ENCODE measurements at regions not wholly inside any gene's neighbourhood (a gene's known extent, or its start where the extent isn't known, plus 50 kb on each side); places are given as distances from the start of the nearest gene placed in this dataset.

- no peak for TF ChIP-seq CTCF (IDR thresholded peaks at IDR 0.05)
- no peaks in the 10 kb centered on the region for H3K4me1 ChIP-seq
- H3K36me3 ChIP-seq, result no peaks in the 10 kb centered on the region
- H3K27me3 ChIP-seq, result no peaks in the 10 kb centered on the region
- no peaks in the 10 kb centered on the region for H3K9me3 ChIP-seq
- intact Hi-C loops (cut with DNase I), result no loop called here
- no peak overlapping the region for H3K27ac ChIP-seq
- no peak overlapping the region for H3K4me3 ChIP-seq
- DNase-seq (ENCODE audit: low spot score in 2 of 2), result no peak
These were observed 343.1 kb upstream of the MAOA start for GRCh38 chrX:43313035-43313434.

- H3K9me3 ChIP-seq, result no peaks in the 10 kb centered on the region
- H3K4me3 ChIP-seq, result no peak overlapping the region
- no peaks in the 10 kb centered on the region for H3K36me3 ChIP-seq
- no peak for DNase-seq (ENCODE audit: low spot score in 2 of 2)
- no peak overlapping the region for H3K27ac ChIP-seq
- intact Hi-C loops (cut with DNase I), result no loop called here
- H3K27me3 ChIP-seq, result no peaks in the 10 kb centered on the region
- no peaks in the 10 kb centered on the region for H3K4me1 ChIP-seq
- no peak for TF ChIP-seq CTCF (IDR thresholded peaks at IDR 0.05)
These were observed 341.6 kb upstream of the MAOA start for GRCh38 chrX:43314525-43314924.

GRCh38 chrX:43315622-43316021 lies 340.5 kb upstream of the MAOA start:
- H3K27ac ChIP-seq, result no peak overlapping the region
- DNase-seq (ENCODE audit: low spot score in 2 of 2), result no peak
- no peaks in the 10 kb centered on the region for H3K27me3 ChIP-seq
- TF ChIP-seq CTCF (IDR thresholded peaks at IDR 0.05), result no peak
- no peak overlapping the region for H3K4me3 ChIP-seq
- no peaks in the 10 kb centered on the region for H3K4me1 ChIP-seq
- no peaks in the 10 kb centered on the region for H3K36me3 ChIP-seq
- no peaks in the 10 kb centered on the region for H3K9me3 ChIP-seq
- intact Hi-C loops (cut with DNase I), result no loop called here

GRCh38 chrX:43316146-43316545 lies 340.0 kb upstream of the MAOA start:
- no peaks in the 10 kb centered on the region for H3K9me3 ChIP-seq
- H3K4me3 ChIP-seq, result no peak overlapping the region
- no peaks in the 10 kb centered on the region for H3K36me3 ChIP-seq
- DNase-seq (ENCODE audit: low spot score in 2 of 2), result no peak
- intact Hi-C loops (cut with DNase I), result no loop called here
- H3K4me1 ChIP-seq, result no peaks in the 10 kb centered on the region
- H3K27me3 ChIP-seq, result no peaks in the 10 kb centered on the region
- H3K27ac ChIP-seq, result no peak overlapping the region
- TF ChIP-seq CTCF (IDR thresholded peaks at IDR 0.05), result no peak

GRCh38 chrX:43317378-43317777 lies 338.7 kb upstream of the MAOA start:
- intact Hi-C loops (cut with DNase I), result no loop called here
- H3K4me3 ChIP-seq, result no peak overlapping the region
- H3K27me3 ChIP-seq, result no peaks in the 10 kb centered on the region
- TF ChIP-seq CTCF (IDR thresholded peaks at IDR 0.05), result no peak
- H3K9me3 ChIP-seq, result no peaks in the 10 kb centered on the region
- H3K36me3 ChIP-seq, result no peaks in the 10 kb centered on the region
- DNase-seq (ENCODE audit: low spot score in 2 of 2), result no peak
- H3K4me1 ChIP-seq, result no peaks in the 10 kb centered on the region
- no peak overlapping the region for H3K27ac ChIP-seq

GRCh38 chrX:43328358-43328946 lies 327.6 kb upstream of the MAOA start:
- no peak for DNase-seq (ENCODE audit: low spot score in 2 of 2)
- intact Hi-C loops (cut with DNase I), result no loop called here

More at GRCh38 chrX:43328358-43328946, 327.6 kb upstream of the MAOA start:
- no peaks in the 10 kb centered on the region for H3K4me1 ChIP-seq
- peaks cover 0 to 9% of the 10 kb centered on the region in 2 donors for H3K9me3 ChIP-seq
- no peaks in the 10 kb centered on the region for H3K27me3 ChIP-seq
- TF ChIP-seq CTCF (IDR thresholded peaks at IDR 0.05), result no peak
- H3K4me3 ChIP-seq, result no peak overlapping the region
- no peaks in the 10 kb centered on the region for H3K36me3 ChIP-seq
- no peak overlapping the region for H3K27ac ChIP-seq

Data from ascending aorta (tissue), 2 donors.